Epithelial cell of prostate (primary cell): ENCODE measurements at regions not wholly inside any gene's neighbourhood (a gene's known extent, or its start where the extent isn't known, plus 50 kb on each side); places are given as distances from the start of the nearest gene placed in this dataset.
"Not testable (repeated sequence)": the region's sequence is repeated elsewhere in the genome, so short reads cannot be mapped to it uniquely, and the experiment has no call there.

Experiments
- DNase-seq: peaks from one replicate; pipeline ENCODE4 v3.0.0-alpha.2; 2011; ENCODE audit warnings: low read depth, low spot score
- H3K27ac ChIP-seq: fragments of 450-650 bp; 2 replicates; pipeline ENCODE4 v1.5.1; 2017; ENCODE audit warnings: mild to moderate bottlenecking

GRCh38 chr1:114272593-114272992 lies 118.9 kb upstream of the SYT6 start:
- no peak overlapping the region for H3K27ac ChIP-seq

GRCh38 chr1:114270718-114271117 lies 117.0 kb upstream of the SYT6 start:
- no peak overlapping the region for H3K27ac ChIP-seq

More at GRCh38 chr1:114272593-114272992, 118.9 kb upstream of the SYT6 start:
- DNase-seq, result no peak

GRCh38 chr1:114270282-114270681 lies 116.6 kb upstream of the SYT6 start:
- no peak overlapping the region for H3K27ac ChIP-seq
- no peak for DNase-seq

More at GRCh38 chr1:114270718-114271117, 117.0 kb upstream of the SYT6 start:
- no peak for DNase-seq

GRCh38 chr1:114269539-114269938 lies 115.9 kb upstream of the SYT6 start:
- DNase-seq, result no peak
- H3K27ac ChIP-seq, result no peak overlapping the region

- DNase-seq, result no peak
- H3K27ac ChIP-seq, result no peak overlapping the region
Measured at GRCh38 chr1:114263343-114263742, 109.7 kb upstream of the SYT6 start.

- no peak overlapping the region for H3K27ac ChIP-seq
- no peak for DNase-seq
Measured at GRCh38 chr1:114262337-114262736, 108.7 kb upstream of the SYT6 start.

- H3K27ac ChIP-seq, result no peak overlapping the region
- DNase-seq, result no peak
Measured at GRCh38 chr1:114260805-114261484, 107.3 kb upstream of the SYT6 start.

GRCh38 chr1:114259511-114260160 lies 106.0 kb upstream of the SYT6 start:
- DNase-seq, result no peak
- no peak overlapping the region for H3K27ac ChIP-seq

- DNase-seq, result no peak
Measured at GRCh38 chr1:114258633-114259032, 105.0 kb upstream of the SYT6 start.

GRCh38 chr1:114258074-114258473 lies 104.4 kb upstream of the SYT6 start:
- no peak for DNase-seq
- no peak overlapping the region for H3K27ac ChIP-seq

More at GRCh38 chr1:114258633-114259032, 105.0 kb upstream of the SYT6 start:
- H3K27ac ChIP-seq, result no peak overlapping the region

- DNase-seq, result no peak
- no peak overlapping the region for H3K27ac ChIP-seq
Measured at GRCh38 chr1:114257554-114257953, 103.9 kb upstream of the SYT6 start.

GRCh38 chr1:114253900-114254299 lies 100.2 kb upstream of the SYT6 start:
- DNase-seq, result no peak

GRCh38 chr1:114251573-114251939 lies 97.9 kb upstream of the SYT6 start:
- no peak for DNase-seq
- H3K27ac ChIP-seq, result no peak overlapping the region

More at GRCh38 chr1:114253900-114254299, 100.2 kb upstream of the SYT6 start:
- H3K27ac ChIP-seq, result no peak overlapping the region

- H3K27ac ChIP-seq, result no peak overlapping the region
- no peak for DNase-seq
Measured at GRCh38 chr1:114250683-114251572, 97.3 kb upstream of the SYT6 start.

GRCh38 chr1:114249691-114250090 lies 96.0 kb upstream of the SYT6 start:
- no peak for DNase-seq
- no peak overlapping the region for H3K27ac ChIP-seq

GRCh38 chr1:114248162-114248561 lies 94.5 kb upstream of the SYT6 start:
- no peak for DNase-seq
- H3K27ac ChIP-seq, result no peak overlapping the region

- DNase-seq, H3K27ac ChIP-seq: not testable (repeated sequence)
Measured at GRCh38 chr1:114242531-114243210, 89.0 kb upstream of the SYT6 start.

GRCh38 chr1:114238053-114238452 lies 84.4 kb upstream of the SYT6 start:
- H3K27ac ChIP-seq, result no peak overlapping the region

GRCh38 chr1:114236517-114236916 lies 82.8 kb upstream of the SYT6 start:
- DNase-seq, result no peak
- no peak overlapping the region for H3K27ac ChIP-seq

More at GRCh38 chr1:114238053-114238452, 84.4 kb upstream of the SYT6 start:
- DNase-seq, result no peak

- DNase-seq, result no peak
- no peak overlapping the region for H3K27ac ChIP-seq
Measured at GRCh38 chr1:114235960-114236359, 82.3 kb upstream of the SYT6 start.
